ENCODE measurements at regions not wholly inside any gene's neighbourhood (a gene's known extent, or its start where the extent isn't known, plus 50 kb on each side); places are given as distances from the start of the nearest gene placed in this dataset.

DNA sequence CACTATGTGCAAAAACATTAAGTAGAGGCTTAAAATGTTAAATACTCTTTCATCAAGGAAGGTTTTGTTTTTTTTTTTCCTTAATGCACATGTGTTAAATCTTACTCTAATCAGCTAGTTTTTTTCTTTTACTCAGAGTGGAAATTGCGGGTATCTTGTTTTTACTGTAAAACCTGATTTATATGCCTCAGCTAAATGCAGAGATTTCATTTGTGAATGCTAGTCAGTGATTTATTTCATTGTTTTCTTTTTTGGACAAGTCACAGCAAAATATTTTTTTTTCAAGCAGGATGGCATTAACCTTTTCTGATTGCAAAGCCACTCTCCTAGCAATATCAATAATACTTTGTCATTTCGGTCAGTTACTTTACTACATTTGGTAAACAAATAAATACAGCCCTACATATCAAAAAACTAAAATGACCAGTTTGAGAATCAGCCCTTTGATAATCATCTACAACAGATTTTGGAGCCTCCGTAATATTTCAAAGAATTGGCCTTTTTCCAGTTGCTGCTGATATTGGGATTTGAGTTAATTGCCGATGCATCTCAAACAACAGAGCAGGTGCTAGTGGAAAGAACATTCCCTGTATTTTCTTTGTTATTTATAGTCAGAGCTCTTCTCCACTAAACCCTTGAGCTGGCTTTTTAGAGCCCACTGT is 579.2 kb upstream of the ZNF608 start:
- no peak overlapping the region for H3K27ac ChIP-seq
- DNase-seq (ENCODE audit: low read depth, low spot score) = no peak

DNA sequence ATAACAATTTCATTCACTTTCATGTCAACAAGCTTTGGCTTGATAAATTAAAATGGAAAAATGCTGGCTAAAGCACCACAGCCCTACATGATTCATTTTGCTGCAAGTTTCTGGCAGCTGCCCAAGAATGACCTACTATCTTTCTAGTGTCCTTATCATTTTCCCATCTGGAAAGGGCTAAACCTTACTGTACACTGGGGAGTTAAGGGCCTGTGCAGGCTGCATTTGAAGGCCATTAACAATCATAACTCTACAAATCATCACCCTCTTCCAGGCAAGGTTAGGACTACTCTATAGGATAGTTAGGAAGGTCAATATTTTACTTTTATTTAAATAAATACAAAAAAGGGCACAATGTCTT is 579.7 kb upstream of the ZNF608 start:
- H3K27ac ChIP-seq = no peak overlapping the region
- no peak for DNase-seq (ENCODE audit: low read depth, low spot score)

DNA sequence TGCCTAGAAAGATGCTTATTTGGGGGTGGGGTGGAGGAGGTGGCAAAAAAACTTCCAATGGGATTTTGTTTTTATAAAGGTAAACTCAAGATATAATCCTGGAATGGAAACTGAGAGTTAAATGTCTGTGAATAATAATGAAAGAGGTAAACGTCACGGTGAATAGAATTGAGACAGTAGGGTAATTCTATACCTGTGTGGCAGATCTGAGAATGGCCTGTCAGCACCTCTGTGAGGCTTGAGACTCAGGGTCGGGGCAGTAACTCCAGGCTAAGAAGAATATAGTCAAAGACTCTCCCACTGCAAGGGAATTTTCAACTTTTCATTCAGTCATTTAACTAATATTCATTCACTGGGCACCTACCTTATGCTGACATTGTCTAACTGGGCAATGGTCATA is 581.2 kb upstream of the ZNF608 start:
- no peak overlapping the region for H3K27ac ChIP-seq
- DNase-seq (ENCODE audit: low read depth, low spot score) = no peak

DNA sequence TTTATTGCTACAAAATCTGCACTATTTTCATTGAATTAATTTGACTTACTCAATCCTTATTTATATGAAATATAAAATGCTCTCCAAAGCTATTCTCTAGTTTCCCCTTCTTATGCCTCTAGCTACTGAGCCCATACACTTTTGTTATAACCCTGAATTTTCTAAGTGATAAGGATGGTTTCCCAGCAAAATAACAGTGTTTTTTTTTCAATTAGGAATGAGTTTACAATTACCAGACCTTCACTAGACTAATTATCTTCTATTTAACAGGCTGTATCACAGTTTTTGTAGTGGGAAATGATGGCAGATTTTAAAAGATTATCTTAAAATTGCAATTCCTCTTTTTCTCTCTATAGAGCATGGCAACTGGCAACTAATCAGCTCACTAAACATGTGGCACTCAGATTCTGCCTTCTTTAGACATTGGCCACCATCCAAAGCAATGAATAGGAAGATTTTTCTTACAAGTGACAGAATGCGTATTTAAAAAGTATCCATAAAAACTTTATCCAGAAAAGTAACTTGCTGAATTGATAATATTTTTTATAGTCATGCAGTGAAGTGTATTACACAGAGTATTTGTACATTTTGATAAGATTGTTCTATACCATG is 585.7 kb upstream of the ZNF608 start:
- no peak overlapping the region for H3K27ac ChIP-seq
- no peak for DNase-seq (ENCODE audit: low read depth, low spot score)

DNA sequence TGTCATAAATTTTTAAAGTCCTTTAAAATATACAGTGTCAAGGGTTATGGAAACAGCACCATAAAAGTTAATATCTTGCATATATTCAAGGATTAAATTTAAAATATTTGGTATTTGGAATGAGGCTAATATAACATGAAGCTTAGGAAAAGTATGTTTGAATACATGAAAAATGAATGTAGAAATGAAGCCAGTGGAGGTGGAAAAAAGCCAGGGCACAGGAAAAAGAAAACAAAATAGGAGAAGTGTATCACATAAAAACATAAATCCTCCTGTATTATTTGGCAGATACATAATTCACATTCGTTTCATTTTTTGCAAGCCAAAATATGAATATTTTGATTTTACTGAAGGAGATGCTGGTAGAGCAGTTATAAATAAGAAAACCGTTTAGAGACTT is 587.0 kb upstream of the ZNF608 start:
- H3K27ac ChIP-seq = no peak overlapping the region
- no peak for DNase-seq (ENCODE audit: low read depth, low spot score)

DNA sequence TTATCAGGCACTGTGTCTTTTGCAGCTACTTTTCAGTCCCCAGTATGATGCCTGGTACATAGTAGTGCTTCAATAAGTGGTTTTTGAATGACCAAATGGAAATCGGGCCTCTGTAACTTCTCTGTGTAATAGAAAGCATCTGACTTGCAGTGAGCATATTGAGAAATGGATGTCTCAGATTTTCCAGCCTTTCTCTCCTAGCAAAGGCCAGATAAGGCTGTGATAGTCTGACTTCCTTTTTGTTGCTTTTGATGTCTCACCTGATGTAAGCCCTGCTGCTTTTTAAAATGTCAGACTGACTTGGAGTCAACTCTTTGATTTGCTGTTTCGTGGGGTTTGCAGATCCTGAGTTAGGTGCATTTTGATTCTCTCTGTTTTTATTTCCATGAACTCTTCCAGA is 590.0 kb upstream of the ZNF608 start:
- DNase-seq (ENCODE audit: low read depth, low spot score) = no peak
- H3K27ac ChIP-seq = no peak overlapping the region

DNA sequence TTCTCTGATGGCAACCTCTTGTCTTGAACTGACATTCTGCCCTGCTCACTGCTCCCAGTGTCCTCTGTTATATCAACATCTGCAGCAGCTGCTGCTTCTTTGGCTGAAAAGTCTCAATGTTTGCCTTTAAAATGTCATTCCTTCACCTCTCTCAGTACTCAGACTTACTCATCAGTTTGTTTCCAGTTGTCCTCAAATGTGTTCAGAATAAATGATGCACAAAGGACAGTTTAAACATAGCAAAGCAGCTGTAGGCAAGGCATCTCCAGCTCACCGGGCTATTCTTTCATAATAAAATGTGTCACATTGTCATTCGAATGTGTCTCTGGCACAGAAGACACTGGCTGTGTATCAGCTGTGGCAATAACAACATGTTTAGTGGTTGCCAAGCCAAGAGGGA is 590.9 kb upstream of the ZNF608 start:
- DNase-seq (ENCODE audit: low read depth, low spot score) = no peak
- H3K27ac ChIP-seq = no peak overlapping the region

DNA sequence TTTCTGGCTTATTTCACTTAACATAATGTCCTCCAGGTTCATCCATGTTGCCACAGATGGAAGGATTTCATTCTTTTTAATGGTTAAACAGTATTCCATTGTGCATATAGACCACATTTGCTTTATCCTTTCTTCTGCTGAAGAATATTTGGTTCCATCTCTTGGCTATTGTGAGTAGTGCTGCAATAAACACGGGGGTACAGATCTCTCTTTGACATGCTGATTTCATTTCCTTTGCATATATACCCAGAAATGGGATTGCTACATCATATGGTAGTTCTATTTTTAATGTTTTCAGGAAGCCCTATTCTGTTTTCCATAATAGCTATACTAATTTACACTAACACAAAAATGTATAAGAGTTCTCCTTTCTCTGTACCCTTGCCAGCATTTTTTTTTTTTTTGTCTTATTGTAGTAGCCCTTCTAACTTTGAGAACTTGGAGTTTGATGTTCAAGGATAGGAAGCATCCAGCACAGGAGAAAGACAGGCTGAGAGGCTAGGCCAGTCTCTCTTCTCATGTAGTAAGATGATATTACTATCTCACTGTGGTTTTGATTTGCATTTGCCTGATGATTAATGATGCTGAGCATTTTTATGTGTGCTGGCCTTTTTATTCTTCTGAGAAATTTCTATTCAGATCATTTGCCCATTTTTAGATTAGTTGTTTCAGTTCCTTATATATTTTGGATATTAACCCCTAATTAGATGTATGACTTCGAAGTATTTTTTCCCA is 592.2 kb upstream of the ZNF608 start:
- H3K27ac ChIP-seq = no peak overlapping the region
- no peak for DNase-seq (ENCODE audit: low read depth, low spot score)

DNA sequence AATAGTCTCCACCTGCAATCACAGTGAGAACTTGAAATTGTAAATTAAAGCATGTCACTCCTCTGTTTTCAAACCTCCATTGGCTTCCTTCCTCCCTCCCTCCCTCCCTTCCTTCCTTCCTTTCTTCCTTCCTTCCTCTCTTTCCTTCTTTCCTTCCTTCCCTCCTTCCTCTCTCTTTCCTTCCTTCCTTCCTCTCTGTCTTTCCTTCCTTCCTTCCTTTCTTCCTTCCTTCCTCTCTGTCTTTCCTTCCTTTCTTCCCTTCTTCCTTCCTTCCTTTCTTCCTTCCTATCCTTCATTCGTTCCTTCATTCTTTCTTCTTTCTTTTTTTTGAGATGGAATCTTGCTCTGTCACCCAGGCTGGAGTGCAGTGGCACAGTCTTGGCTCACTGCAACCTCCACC is 595.0 kb upstream of the ZNF608 start:
- DNase-seq (ENCODE audit: low read depth, low spot score) = no peak

DNA sequence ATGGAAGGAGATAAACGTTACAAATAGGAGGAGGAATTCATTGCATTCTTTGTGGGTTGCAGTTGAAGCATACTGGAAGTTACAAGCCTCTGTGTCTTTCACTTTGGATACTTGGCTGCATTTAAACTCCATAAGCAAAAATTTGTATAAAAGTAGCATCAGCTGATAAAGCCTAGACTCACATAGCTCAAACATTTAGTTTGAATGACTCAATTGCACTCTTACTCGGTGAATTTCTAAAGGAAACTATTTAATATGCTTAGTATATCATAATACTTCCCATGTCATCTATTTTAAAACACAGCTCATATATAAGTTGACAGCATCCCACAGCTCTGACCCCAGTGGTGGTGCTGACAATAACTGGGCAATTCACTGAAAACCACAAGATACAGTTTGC is 596.6 kb upstream of the ZNF608 start:
- no peak for DNase-seq (ENCODE audit: low read depth, low spot score)
- H3K27ac ChIP-seq = no peak overlapping the region

More for the DNA sequence above, 595.0 kb upstream of the ZNF608 start:
- no peak overlapping the region for H3K27ac ChIP-seq

DNA sequence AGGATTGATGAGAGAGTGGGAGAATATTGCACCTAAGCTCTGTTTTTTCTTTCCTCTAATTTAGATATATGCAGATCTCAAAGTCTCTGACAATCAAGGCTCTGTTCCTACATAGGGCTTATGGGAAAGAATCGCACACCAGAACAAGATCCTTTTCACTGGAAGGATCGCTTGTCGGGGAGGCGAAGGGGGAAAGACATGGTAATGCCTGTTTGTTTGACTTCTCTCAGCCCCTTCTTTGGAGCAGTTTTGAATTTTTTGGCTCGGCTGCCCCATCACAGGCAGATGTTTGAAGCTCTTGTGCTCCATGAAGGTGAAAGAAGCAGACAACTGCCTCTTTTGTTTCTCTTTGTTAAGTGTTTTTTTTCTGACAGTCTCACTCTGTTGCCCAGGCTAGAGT is 599.9 kb upstream of the ZNF608 start:
- no peak overlapping the region for H3K27ac ChIP-seq
- no peak for DNase-seq (ENCODE audit: low read depth, low spot score)

DNA sequence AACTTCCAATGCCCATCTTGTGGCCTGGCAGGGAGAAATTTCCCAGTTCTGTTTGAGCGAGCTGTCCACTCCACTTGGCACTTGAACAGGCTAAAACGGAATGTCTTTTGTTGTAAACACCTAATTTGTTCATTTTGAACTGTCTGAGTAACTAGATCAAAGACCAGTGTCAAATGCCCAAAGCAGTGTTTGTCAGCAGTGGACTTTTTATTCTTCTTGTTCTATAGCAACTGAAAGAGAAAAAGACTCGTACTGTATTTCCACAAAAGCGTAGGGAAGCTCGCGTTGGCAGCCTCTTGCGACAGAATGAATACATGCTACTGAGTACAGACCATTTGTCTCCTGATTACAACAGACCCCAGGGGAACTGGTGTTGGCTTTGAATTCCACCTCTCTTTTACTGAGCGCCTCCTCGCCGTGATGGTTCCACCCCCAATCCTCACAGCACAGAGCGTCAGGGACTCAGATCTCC is 601.8 kb upstream of the ZNF608 start:
- no peak overlapping the region for H3K27ac ChIP-seq

DNA sequence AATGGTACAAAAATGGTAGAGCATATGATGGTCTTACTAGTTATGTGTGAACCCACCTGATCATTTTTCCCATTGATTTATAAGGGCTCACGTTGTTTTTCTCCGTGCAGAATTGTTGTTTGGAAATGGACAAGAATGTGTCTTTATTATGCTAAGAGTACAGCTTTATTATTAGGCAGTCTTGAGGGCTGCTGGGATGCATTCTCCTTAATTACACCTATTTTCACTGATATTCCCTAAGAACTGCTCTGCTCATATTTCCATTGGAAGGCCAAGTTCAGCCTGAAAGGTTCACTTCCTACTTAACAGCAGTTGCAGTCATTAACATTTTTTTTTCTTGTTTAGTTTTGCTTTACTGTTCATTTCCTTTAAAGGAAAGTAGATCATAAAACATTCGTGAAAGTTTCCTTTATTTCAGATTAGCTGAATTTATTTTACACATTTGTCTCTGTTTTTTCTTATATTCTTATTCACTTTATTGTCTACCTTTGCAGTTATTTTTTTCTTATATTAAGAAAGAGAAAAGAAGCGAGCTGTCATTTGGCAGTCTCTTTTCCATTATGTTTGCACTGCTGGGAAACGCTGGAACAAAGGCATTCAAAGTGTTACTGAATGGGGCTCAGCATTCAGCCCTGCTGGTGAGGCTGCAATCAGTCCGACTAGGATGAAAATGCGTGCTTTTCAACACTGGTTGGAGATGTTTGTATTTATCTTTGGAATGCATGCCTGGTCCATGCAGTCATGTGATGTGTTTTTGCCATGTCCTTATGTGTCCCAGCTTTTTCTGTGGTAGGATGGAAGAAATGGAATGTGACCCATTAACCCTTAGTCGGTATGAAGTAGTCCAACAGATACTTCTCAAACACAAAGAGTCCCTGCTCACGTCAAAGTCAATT is 602.7 kb upstream of the ZNF608 start:
- no peak overlapping the region for H3K27ac ChIP-seq
- no peak for DNase-seq (ENCODE audit: low read depth, low spot score)

More for the DNA sequence above, 601.8 kb upstream of the ZNF608 start:
- DNase-seq (ENCODE audit: low read depth, low spot score) = no peak

DNA sequence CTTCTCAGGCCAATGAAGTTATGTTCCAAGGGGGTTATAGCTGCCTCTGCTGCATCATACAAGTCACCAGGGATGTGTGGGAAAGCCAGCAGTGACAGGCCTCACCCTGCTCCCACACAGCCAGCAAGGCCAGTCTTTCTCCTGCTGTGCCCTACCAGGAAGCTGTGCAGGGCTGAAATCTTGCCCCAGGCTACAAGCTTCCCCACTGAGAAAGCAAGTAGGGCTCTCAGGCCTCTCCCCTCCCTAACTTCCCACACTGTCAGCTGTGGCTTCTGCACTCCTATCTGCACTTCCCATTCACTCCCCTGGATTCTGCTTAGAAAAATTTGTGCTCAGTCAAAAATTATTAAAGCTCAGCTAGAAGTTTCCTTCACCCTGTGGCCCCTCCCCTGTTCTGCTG is 611.2 kb upstream of the ZNF608 start:
- DNase-seq (ENCODE audit: low read depth, low spot score) = peak; percentile 40
- H3K27ac ChIP-seq = no peak overlapping the region

DNA sequence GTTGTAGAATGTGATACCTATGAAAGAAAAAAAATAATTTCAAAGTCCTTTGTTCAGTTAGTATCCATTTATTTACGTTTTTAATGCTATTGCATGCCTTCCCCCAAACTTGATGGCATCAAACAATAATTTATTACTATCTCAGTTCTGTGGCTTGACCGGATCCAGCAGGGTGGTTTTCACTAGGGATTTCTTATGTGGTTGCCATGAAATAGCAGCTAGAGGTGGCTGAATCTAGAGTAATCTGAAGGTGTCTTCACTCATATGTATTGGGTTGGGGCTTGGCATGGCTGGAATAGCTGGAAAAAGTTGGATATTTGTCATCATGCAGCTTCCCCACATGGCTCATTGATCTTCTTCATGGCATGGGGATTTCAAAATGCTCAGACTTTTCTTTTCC is 619.3 kb upstream of the ZNF608 start:
- DNase-seq (ENCODE audit: low read depth, low spot score) = no peak

DNA sequence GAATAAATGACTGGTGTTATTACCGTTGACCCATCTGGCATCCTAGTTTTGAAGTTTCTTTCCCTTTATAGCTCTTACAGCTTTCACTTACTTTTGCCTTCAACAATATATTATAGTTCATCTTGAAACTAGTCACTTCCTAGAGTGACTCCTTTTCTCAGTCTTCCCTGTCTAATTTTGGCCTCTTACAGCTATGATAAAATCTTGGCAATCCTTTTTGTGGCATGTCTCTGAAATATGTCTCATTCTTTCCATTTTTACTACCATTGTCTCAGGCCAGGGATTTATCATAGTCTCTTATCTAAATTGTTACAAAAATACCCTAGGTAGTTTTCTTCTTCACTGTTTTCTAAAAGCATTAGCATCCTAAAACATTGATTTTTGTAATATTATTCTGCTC is 621.3 kb upstream of the ZNF608 start:
- DNase-seq (ENCODE audit: low read depth, low spot score) = no peak
- H3K27ac ChIP-seq = no peak overlapping the region

More for the DNA sequence above, 619.3 kb upstream of the ZNF608 start:
- no peak overlapping the region for H3K27ac ChIP-seq

DNA sequence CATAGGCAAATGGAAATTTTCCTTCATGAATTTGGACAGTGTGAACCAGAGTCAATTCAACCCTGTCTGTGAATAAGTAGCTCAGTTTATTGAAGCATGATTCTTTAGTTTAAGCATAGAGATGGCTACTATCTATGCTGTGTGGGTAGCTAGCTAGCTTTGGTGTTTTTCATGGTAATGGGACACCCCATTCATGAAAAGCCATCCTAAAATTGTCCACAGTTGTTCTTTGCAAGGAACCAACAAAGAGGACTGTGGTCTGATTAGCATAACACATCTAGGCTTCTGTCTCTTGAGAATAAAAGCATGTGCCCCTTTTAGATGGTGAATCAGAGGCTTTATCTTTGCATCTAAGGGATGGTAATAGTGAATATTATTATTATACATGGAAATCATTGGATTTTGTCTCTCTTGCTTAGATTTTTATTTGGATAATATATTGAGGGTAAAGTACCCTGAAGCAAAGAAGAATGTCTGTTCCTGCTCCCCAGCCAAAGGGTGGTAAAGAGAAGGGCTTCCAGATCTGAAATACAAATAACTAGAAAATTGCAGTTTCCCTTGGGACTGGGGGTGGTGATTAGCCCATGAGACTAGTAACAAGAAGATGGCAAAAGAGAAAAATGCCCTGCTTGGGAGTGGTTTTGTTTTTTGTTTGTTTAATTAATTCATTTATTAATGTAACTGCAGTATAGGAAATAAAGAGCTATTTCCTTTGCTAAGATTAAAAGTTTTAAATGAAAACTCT is 624.2 kb upstream of the ZNF608 start:
- no peak overlapping the region for H3K27ac ChIP-seq
- no peak for DNase-seq (ENCODE audit: low read depth, low spot score)

DNA sequence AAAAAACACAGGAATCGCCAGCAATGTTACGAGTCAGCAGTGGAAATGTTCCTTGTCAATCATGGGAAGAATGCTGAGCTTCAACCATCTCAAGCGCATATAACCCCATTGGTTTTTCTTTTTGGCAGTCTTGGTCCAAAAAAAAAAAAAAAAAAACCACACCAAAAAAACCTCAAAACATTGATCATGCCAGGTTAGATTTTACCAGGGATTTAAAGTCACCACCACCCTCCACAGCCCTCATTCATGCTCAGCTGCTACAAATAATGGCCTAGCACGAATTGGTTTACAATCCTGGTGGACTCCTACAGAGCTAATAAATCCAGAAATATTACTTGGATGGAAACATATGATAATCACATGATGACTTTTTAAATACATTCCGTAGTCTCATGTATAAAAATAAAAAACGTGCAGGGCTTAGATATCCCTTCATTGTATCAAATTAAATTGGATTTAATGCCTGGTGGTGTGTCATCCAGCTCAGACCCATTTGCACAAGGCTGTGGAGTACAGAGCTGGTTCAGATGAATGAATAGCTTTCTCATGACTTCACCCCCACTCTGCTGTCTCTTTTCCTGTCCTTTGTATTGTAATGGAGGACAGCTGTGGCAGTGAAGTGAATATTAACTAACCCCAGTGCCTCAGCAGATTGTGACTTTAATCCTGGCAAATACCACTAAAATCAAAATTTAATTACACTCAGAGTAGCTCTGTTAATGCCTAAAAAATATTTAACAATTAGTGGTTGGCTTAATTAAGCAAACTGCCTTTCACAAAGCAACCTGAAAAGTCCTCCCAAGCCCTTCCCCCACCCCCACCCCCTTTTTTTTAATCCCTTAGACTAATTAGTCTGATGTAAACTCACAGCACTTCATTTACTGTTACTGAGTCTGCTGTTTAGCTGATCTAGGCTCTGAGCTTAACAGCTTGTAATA is 626.5 kb upstream of the ZNF608 start:
- peak; percentile 6 for DNase-seq (ENCODE audit: low read depth, low spot score)
- peak overlapping the region; percentile 11 for H3K27ac ChIP-seq

DNA sequence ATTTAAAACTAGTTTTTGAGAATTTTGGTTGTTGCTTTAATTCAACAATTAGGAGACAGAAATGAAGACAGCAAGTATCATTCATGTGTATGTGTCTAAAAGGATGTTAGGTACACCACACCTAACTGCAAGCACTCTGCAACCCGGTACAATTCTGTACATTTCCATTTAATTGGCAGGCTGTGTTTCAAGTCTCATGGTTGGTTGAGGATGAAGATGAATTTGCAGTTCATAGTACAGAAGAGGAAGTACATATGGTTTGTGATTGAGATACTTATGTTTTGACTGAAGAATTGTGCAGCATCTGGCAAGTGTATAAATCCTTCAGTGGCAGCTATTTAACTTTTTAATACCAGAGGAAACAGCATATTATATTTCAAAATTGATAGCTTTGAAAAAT is 628.7 kb upstream of the ZNF608 start:
- DNase-seq (ENCODE audit: low read depth, low spot score) = no peak
- no peak overlapping the region for H3K27ac ChIP-seq
